HepG2 (cell line): ENCODE measurements at regions not wholly inside any gene's neighbourhood (a gene's known extent, or its start where the extent isn't known, plus 50 kb on each side); places are given as distances from the start of the nearest gene placed in this dataset.
A peak's percentile ranks its signal among the peaks of the same experiment; 100 is the strongest.

Experiments
- ATAC-seq: fragments of 200-7000 bp; cut with Tn5 transposase; 3 replicates; pipeline ENCODE4 v1.9.1; 2020; ENCODE audit warnings: mild to moderate bottlenecking, moderate library complexity
- BruUV-seq: library from RNA; stranded (reverse); fragments of 400-500 nt; replicated peaks from 2 replicates; lab custom pipeline; 2021; lab: Mats Ljungman, UMichigan
- CTCF ChIA-PET: fragments of 300-600 bp; formaldehyde crosslinking; extraction: SDS; loops from one replicate; lab custom pipeline; 2021; ENCODE audit warnings: low total read pairs, inconsistent platforms, low intra/inter-chr PET ratio; lab: Yijun Ruan, JAX
- POLR2A ChIA-PET: fragments of 350-600 bp; sonication (Branson Sonifier 250); formaldehyde crosslinking; loops from one replicate; lab custom pipeline; 2020; ENCODE audit warnings: antibody characterized with exemption, inconsistent platforms; lab: Yijun Ruan, JAX
- DNase-seq: peaks from one replicate; pipeline ENCODE4 v3.0.0-alpha.2; 2015; ENCODE audit warnings: low spot score
- FAIRE-seq: peaks from 3 replicates; lab custom pipeline; 2011; peaks lifted over from hg19 to GRCh38; lab: Jason Lieb, UNC
- H2AFZ ChIP-seq: one replicate; pipeline ENCODE4 v1.6.1; 2011; ENCODE audit warnings: low read length, inconsistent platforms
- H3K27ac ChIP-seq: fragments of 300-600 bp; 3 replicates; pipeline ENCODE4 v1.8.0; 2011; ENCODE audit warnings: mixed run types, mild to moderate bottlenecking, mixed read lengths, low read length, inconsistent platforms; ENCODE audit not compliant: insufficient read depth; ENCODE audit errors: extremely low read length
- H3K27me3 ChIP-seq, 2 experiments: fragments of 200-600 bp in 1 of 2; 2 replicates in 1 of 2; 3 replicates in 1 of 2; pipeline versions ENCODE4 v1.6.0 to v1.8.0; 2011; ENCODE audit warnings: low read length in 2 of 2, mild to moderate bottlenecking in 2 of 2, moderate library complexity in 2 of 2, inconsistent platforms in 1 of 2; ENCODE audit not compliant: insufficient read depth in 2 of 2, control insufficient read depth in 1 of 2
- H3K36me3 ChIP-seq, 2 experiments: fragments of 200-600 bp in 1 of 2; replicated peaks in 1 of 2; 2 replicates in 1 of 2; 3 replicates in 1 of 2; pipeline versions ENCODE4 v1.5.1 to v1.8.0; 2011; ENCODE audit warnings: low read length in 2 of 2, inconsistent platforms in 1 of 2; ENCODE audit not compliant: insufficient read depth in 2 of 2, control insufficient read depth in 1 of 2
- H3K4me1 ChIP-seq: 2 replicates; pipeline ENCODE4 v1.5.1; 2012; ENCODE audit warnings: low read length, inconsistent platforms; ENCODE audit not compliant: insufficient read depth
- H3K4me2 ChIP-seq: 2 replicates; pipeline ENCODE4 v1.6.0; 2011; ENCODE audit warnings: low read depth, low read length, inconsistent platforms
- H3K4me3 ChIP-seq, 3 experiments: fragments of 200-600 bp in 1 of 3; sonication (generic), shearing (Covaris generic) in 1 of 3; replicated peaks in 1 of 3; 2 replicates each; pipeline ENCODE4 v1.5.1; 2011 to 2016; ENCODE audit warnings: low read length in 3 of 3, inconsistent platforms in 2 of 3, low read depth in 2 of 3, mild to moderate bottlenecking in 2 of 3, control low read depth in 1 of 3, mixed read lengths in 1 of 3; ENCODE audit not compliant: insufficient read depth in 1 of 3
- H3K79me2 ChIP-seq: one replicate; pipeline ENCODE4 v1.6.1; 2011; ENCODE audit warnings: low read length, inconsistent platforms; ENCODE audit not compliant: insufficient read depth
- H3K9ac ChIP-seq: 2 replicates; pipeline ENCODE4 v1.6.0; 2011; ENCODE audit warnings: mild to moderate bottlenecking, low read depth, low read length, inconsistent platforms; ENCODE audit not compliant: insufficient read depth
- H3K9me3 ChIP-seq: 2 replicates; pipeline ENCODE4 v1.5.1; 2012; ENCODE audit warnings: mild to moderate bottlenecking, low read length
- H4K20me1 ChIP-seq: 2 replicates; pipeline ENCODE4 v1.6.0; 2011; ENCODE audit warnings: inconsistent platforms, mild to moderate bottlenecking, low read length, moderate library complexity; ENCODE audit not compliant: insufficient read depth
- HNRNPH1 ChIP-seq: fragments of 200-400 bp; formaldehyde crosslinking; optimal IDR thresholded peaks from 2 replicates; pipeline ENCODE3; 2017; ENCODE audit warnings: mild to moderate bottlenecking, low read depth, low read length
- NCOA2 ChIP-seq: sonication (generic); formaldehyde crosslinking; IDR thresholded peaks from 2 replicates; pipeline ENCODE4 v1.8.0; 2022; ENCODE audit warnings: inconsistent platforms
- NFYB ChIP-seq: sonication (generic); formaldehyde crosslinking; IDR thresholded peaks from 2 replicates; pipeline ENCODE4 v1.4.0; 2020; ENCODE audit warnings: missing genetic modification reagents
- RAD21 ChIP-seq: fragments of 450-650 bp; formaldehyde crosslinking; IDR thresholded peaks from 2 replicates; pipeline ENCODE4 v1.5.0; 2020; ENCODE audit warnings: mild to moderate bottlenecking
- SALL1 ChIP-seq: sonication (generic); formaldehyde crosslinking; IDR thresholded peaks from 2 replicates; pipeline ENCODE4 v1.8.0; 2022; ENCODE audit warnings: mild to moderate bottlenecking, missing genetic modification reagents
- STAG1 ChIP-seq: sonication (generic); formaldehyde crosslinking; IDR thresholded peaks from 2 replicates; pipeline ENCODE4 v1.4.0; 2020; ENCODE audit warnings: missing genetic modification reagents
- ZBTB34 ChIP-seq: sonication (generic); formaldehyde crosslinking; IDR thresholded peaks from 2 replicates; pipeline ENCODE4 v1.8.0; 2022; ENCODE audit warnings: mild to moderate bottlenecking, missing genetic modification reagents
- ZC3H13 ChIP-seq: sonication (generic); formaldehyde crosslinking; IDR thresholded peaks from 2 replicates; pipeline ENCODE4 v1.8.1; 2023; ENCODE audit warnings: mild to moderate bottlenecking, missing genetic modification reagents, moderate library complexity
- ZMYM4 ChIP-seq: sonication (generic); formaldehyde crosslinking; IDR thresholded peaks from 2 replicates; pipeline ENCODE4 v1.8.1; 2023; ENCODE audit warnings: mild to moderate bottlenecking, missing genetic modification reagents
- WGBS: methylation state at CpG from one replicate; pipeline ENCODE4 v1.1.6; 2017; ENCODE audit warnings: low lambda C conversion rate; 5-methylcytosine and 5-hydroxymethylcytosine counted together
- in situ Hi-C: cut with HindIII; loops from 2 replicates; pipeline ENCODE4 v1.10.0; 2017; ENCODE audit warnings: low pct_unique_long_range_greater_than_20kb; ENCODE audit not compliant: extremely low pct_ligation_motif_present
- intact Hi-C: fragments of 100-400 bp; cut with micrococcal nuclease; formaldehyde crosslinking; loops from one replicate; pipeline ENCODE4 v1.10.0; 2022; ENCODE audit not compliant: unreplicated experiment
- TF ChIP-seq, protein P1 (sequence below): sonication (generic); formaldehyde crosslinking; IDR thresholded peaks from 2 replicates; pipeline ENCODE4 v1.5.0; 2020; ENCODE audit warnings: mild to moderate bottlenecking, missing genetic modification reagents, moderate library complexity
- TF ChIP-seq, protein P2 (sequence below): sonication (generic); formaldehyde crosslinking; conservative IDR thresholded peaks from 2 replicates; pipeline ENCODE4 v1.8.0; 2022; ENCODE audit warnings: low read depth, missing genetic modification reagents

DNA sequence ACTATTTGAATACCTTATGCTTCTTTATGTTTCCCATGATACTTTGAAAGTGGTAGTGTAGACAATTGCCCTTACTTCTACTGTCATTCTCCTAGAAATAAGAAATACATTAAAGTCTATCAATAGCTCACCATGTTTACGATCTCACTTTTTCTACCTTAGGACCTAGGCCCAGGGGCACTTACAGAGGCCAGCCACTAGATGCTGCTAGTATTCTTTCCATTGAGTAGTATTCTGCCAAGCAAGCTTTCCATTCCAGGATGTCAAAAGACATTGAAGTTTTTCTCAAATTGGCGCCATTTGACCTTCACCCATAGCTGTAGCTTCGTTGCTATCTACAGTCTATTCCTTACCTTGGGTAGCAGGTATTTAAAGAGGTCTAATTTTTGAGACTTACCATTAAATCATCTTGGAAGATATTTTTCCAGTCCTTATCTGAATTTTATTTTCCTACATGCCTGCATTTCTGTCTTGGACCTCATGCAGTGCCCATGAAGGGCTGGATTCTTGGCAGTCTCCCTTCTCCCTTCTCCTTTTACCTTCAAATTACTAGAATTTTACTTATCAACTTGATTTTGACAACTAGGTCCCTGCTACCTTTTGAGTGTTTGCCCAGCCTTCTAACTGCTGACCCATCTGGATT lies 246.0 kb upstream of the NUDT12 start (continued):
- TF ChIP-seq STAG1 (CRISPR knock-in tag), result peak; percentile 88
- TF ChIP-seq, protein P1, sequence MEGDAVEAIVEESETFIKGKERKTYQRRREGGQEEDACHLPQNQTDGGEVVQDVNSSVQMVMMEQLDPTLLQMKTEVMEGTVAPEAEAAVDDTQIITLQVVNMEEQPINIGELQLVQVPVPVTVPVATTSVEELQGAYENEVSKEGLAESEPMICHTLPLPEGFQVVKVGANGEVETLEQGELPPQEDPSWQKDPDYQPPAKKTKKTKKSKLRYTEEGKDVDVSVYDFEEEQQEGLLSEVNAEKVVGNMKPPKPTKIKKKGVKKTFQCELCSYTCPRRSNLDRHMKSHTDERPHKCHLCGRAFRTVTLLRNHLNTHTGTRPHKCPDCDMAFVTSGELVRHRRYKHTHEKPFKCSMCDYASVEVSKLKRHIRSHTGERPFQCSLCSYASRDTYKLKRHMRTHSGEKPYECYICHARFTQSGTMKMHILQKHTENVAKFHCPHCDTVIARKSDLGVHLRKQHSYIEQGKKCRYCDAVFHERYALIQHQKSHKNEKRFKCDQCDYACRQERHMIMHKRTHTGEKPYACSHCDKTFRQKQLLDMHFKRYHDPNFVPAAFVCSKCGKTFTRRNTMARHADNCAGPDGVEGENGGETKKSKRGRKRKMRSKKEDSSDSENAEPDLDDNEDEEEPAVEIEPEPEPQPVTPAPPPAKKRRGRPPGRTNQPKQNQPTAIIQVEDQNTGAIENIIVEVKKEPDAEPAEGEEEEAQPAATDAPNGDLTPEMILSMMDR, result peak; percentile 81
- no peak for TF ChIP-seq ZMYM4 (CRISPR knock-in tag)
- no peak for TF ChIP-seq HNRNPH1
- no peak for TF ChIP-seq SALL1 (CRISPR knock-in tag)
- TF ChIP-seq RAD21, result peak; percentile 63
- TF ChIP-seq NCOA2 (CRISPR knock-in tag), result no peak

- BruUV-seq, result no TSS peak
- no peak for TF ChIP-seq ZC3H13 (CRISPR knock-in tag)
- no peak for TF ChIP-seq NFYB (CRISPR knock-in tag)
- TF ChIP-seq, protein P2, sequence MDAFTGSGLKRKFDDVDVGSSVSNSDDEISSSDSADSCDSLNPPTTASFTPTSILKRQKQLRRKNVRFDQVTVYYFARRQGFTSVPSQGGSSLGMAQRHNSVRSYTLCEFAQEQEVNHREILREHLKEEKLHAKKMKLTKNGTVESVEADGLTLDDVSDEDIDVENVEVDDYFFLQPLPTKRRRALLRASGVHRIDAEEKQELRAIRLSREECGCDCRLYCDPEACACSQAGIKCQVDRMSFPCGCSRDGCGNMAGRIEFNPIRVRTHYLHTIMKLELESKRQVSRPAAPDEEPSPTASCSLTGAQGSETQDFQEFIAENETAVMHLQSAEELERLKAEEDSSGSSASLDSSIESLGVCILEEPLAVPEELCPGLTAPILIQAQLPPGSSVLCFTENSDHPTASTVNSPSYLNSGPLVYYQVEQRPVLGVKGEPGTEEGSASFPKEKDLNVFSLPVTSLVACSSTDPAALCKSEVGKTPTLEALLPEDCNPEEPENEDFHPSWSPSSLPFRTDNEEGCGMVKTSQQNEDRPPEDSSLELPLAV (CRISPR knock-in tag), result no peak
- no peak for TF ChIP-seq ZBTB34 (CRISPR knock-in tag)
- ChIA-PET CTCF (no interaction called here), POLR2A (no interaction called here)
- Histone ChIP-seq H3K4me2 (no peak overlapping the region), H3K4me1 (no peaks in the 10 kb centered on the region), H3K27me3 (no peaks in the 10 kb centered on the region), H2AFZ (no peak overlapping the region), H3K27ac (no peak overlapping the region), H3K9ac (no peak overlapping the region), H3K79me2 (no peaks in the 10 kb centered on the region), H3K4me3 (no peak overlapping the region), H3K9me3 (no peaks in the 10 kb centered on the region), H4K20me1 (no peaks in the 10 kb centered on the region), H3K36me3 (no peaks in the 10 kb centered on the region)
- no peak for ATAC-seq
- DNase-seq, result no peak
- 50% methylated on average over 2 of the region's 2 CpGs for WGBS
- intact Hi-C loops, result loop anchor here (5.0 kb wide), 1 partner anchor 217 kb away; no protein-coding TSS in a partner anchor
- in situ Hi-C loops, result loop anchor here (5.0 kb wide), 1 partner anchor 378 kb away; no protein-coding TSS in a partner anchor
- no peak for FAIRE-seq
Measured at GRCh38 chr5:103804711-103805110, 242.1 kb upstream of the NUDT12 start.
